GM11168 (cell line): ENCODE measurements at regions not wholly inside any gene's neighbourhood (a gene's known extent, or its start where the extent isn't known, plus 50 kb on each side); places are given as distances from the start of the nearest gene placed in this dataset.
"Not testable (repeated sequence)": the region's sequence is repeated elsewhere in the genome, so short reads cannot be mapped to it uniquely, and the experiment has no call there.

Experiments
- in situ Hi-C: fragments of 300-500 bp; cut with MboI; formaldehyde crosslinking; loops from one replicate; pipeline ENCODE4 v1.12.0; 2022; ENCODE audit warnings: low sequenced_read_pairs; ENCODE audit not compliant: unreplicated experiment

GRCh38 chr13:87972568-87972967 is 301.4 kb downstream of the SLITRK5 start:
- in situ Hi-C loops: no loop called here

GRCh38 chr13:87975035-87975434 is 303.9 kb downstream of the SLITRK5 start:
- in situ Hi-C loops: no loop called here

DNA sequence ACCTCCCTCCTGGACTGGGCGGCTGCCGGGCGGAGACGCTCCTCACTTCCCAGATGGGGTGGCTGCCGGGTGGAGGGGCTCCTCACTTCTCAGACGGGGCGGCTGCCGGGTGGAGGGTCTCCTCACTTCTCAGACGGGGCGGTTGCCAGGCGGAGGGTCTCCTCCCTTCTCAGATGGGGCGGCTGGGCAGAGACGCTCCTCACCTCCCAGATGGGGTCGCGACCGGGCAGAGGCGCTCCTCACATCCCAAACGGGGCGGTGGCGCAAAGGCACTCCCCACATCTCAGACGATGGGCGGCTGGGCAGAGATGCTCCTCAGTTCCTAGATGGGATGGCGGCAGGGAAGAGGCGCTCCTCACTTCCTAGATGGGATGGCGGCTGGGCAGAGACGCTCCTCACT is 305.5 kb downstream of the SLITRK5 start:
- in situ Hi-C loops: not testable (repeated sequence)

DNA sequence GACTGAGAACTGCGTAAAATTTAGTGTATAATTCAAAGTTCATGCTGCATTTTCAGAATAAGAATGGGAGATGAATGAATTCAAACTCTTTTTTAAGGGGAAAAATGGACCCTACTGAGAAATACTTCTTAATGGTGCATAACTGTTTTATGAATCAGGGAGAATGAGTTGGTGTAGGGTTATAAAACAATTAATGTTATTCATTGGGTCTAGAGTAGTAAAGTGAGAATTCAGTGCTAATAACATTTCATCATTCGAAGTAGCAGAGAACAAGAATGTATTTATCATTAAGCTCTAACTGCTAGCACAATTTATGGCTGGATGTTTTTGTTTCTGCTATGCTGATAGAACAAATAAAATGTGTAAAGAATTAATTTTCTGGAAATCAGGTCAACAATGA is 310.2 kb downstream of the SLITRK5 start:
- in situ Hi-C loops: no loop called here

GRCh38 chr13:87982400-87982799 is 311.2 kb downstream of the SLITRK5 start:
- in situ Hi-C loops: no loop called here

DNA sequence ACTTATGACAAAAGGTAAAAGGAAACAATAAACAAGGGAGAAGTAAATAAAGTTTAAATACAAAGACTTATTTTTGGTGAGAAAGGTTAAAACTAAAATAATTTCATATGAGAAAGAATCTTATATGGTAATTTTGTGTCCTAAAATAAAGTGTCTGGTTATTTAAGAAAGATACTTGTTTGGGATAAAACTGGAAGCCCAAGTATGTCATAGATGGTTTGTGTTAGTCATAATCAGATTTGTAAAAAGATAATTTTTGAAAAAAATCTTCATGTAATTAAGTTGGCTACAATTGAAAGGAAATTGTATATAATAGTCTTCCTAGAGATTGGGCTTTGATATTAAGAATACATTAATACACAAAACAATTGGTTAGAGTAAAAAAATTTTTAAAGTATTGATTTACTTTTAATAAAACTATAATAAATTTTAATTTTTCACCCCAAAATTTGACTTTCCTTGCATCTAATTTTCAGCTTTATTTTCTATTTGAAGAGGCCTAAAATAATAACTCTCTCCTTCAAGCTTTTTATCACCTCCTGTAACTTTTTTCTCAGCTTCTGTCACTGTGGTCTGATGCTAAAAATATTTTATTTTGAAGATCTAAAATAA is 315.6 kb downstream of the SLITRK5 start:
- in situ Hi-C loops: no loop called here

DNA sequence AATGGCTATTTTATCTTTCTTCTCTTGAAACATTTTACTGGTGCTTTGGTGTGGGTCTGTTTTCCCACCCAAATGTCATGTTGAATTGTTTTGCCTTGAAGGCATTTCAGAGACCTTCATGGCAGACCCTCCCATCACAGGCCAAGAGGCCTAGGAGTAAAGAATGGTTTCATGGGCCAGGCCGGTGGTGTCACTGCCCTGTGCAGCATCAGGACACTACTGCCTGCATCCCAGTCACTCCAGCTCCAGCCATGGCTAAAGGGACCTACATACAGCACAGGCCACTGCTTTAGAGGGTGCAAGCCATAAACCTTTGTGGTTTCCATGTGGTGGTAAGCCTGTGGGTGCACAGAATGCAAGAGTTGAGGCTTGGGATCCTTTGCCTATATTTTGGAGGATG is 326.9 kb downstream of the SLITRK5 start:
- in situ Hi-C loops: no loop called here

DNA sequence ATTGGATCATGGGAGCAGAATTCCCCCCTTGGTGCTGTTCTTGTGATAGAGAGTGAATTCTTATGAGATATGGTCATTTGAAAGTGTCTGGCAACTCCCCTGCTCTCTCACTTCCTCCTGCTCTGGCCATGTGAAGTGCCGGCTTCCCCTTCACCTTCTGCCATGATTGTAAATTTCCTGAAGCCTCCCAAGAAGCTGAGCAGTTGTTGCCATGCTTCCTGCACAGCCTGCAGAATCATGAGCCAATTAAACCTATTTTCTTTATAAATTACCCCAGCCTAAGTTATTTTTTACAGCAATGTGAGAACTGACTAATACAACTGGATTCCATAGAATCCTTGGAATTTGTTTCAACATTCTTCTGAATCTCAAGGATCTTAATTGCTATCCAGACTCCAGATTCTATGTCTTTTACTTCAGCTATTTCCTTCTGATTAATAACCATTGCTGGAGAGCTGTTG is 328.1 kb downstream of the SLITRK5 start:
- in situ Hi-C loops: no loop called here

- in situ Hi-C loops: no loop called here
These were observed 328.6 kb downstream of the SLITRK5 start for GRCh38 chr13:87999788-88000187.

GRCh38 chr13:88000239-88000638 is 329.1 kb downstream of the SLITRK5 start:
- in situ Hi-C loops: no loop called here

- in situ Hi-C loops: no loop called here
These were observed 329.6 kb downstream of the SLITRK5 start for GRCh38 chr13:88000787-88001186.

DNA sequence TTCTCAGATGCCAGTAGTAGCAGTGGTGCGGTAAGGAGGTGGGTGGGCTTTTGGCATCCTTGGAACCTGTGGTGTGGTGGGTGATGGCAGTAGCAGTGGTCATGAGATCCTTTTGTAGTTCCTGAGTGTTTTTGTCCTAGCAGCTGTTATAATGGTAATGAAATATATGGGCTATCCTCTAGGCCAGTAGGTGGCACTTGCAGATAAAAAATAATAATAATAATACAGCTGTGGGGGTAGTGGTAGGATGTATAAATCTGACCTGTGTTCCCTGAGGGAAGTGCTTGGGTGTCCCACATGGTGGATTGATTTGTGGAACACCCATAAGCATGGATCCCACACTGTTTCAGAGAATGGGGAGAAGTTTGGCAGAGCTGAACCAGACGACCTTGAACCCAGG is 334.0 kb downstream of the SLITRK5 start:
- in situ Hi-C loops: no loop called here

GRCh38 chr13:88014527-88014926 is 343.4 kb downstream of the SLITRK5 start:
- in situ Hi-C loops: no loop called here

DNA sequence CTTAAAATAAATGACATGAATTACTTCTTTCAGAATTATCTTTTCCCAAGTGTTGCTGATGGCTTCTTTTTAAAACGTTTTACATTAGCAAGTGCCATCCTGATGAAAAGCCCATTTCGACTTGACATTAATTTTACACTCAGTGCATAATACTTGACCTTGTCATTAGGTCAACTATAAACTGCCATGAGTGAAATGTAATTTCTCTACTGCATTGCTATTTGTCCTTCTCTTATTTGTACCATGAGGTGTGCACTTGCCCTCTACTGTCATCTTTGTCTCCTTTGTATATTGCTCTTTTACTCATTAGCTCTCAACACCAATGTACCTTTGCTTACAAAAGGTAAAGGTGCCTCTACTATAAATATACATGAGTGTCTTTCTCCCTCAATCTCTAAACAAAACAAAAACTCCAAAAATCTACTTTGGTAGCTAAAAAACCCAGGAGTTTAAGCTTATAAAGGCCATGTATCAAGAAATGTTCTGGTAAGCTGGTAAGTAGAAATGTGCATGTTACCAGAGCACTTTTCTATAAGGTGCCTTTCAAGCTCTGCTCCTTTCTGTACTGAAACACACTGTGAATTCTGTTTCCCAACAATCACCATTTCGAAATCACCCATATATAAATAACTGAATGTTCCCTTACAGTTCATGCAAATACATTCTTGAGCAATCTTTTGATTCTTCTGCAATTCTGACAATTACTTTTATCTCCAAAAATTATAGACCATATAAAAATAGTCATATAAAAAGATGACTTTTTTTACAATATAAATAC is 351.4 kb downstream of the SLITRK5 start:
- in situ Hi-C loops: no loop called here

- in situ Hi-C loops: no loop called here
These were observed 355.1 kb downstream of the SLITRK5 start for GRCh38 chr13:88026241-88026640.

DNA sequence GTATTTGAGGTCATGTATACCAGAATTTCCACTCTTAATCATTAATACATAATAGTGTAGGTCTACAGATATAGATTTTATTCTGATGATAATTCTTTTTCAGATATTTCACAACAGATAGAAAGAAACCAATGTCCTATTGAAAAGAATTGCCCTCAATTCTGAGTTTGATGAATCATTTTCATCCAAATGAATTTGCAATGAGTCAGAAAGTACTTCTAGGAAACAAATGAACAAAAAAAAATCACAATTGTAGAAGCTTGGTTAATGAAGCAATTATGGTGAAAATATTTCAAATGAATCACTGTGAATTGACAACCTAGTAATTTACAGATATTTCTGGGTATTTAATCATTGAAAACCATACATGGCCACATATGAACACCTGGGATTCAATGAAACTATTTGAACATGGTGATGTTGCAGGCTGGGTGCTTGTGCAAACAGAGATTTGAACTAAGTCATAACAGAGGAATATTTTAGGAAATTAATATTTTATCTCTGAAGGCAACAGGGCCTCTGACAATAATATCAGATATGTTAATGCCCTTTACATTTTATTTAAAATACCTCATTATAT is 360.9 kb downstream of the SLITRK5 start:
- in situ Hi-C loops: no loop called here

GRCh38 chr13:88036205-88036604 is 365.0 kb downstream of the SLITRK5 start:
- in situ Hi-C loops: not testable (repeated sequence)

DNA sequence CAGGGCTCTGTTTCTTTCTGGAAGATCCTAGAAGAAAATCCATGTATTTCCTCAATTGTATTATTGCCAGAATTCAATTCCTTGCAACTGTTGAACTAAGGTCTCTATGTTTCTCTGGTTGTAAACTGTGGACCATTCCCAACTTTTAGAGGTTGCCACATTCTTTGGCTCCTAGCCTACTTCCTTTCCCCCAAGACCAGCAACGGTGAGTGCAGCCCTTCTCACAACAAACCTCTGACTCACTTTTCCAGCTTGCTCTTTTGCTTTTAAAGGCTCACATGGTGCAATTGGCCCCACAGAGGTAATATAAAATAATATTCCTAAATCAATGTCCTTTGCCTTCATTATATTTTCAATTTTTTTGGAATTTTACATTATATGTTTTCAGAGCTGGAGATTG is 371.3 kb downstream of the SLITRK5 start:
- in situ Hi-C loops: no loop called here

DNA sequence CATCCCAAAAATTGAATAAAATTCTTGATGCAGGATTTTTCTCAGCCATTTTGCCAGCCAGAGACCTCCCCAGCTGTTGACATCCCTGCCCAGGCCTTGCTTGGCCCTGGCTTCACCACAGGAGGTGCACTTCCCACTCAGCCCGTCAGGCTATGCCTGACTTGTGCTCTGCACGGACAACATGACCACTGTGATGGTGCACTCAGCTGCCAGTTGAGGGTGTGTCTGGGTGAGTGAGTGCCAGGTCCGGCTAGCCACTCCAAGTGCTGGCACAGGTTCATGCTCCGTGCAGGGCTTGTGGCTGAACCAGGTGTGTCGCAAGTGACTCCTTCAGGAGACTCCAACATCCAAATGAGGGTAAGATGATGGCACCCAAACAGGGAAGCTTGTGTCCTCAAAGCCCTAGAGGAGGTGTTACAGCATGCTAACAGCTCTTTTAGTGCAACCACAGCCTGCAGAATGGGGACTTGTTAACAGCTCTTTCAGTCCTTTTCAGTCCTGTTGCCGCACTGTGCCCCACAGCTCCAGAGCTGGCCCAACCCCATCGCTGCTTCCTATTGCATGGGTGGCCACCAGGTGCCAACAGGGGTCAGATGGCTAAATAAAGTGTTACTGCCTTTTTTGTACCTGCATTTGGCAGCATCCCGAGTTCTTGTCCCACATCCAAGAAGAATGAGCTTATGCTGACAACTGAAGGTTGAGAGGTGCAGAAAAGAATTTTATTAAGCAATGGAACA is 380.7 kb downstream of the SLITRK5 start:
- in situ Hi-C loops: no loop called here

GRCh38 chr13:88063741-88064140 is 392.6 kb downstream of the SLITRK5 start:
- in situ Hi-C loops: no loop called here

DNA sequence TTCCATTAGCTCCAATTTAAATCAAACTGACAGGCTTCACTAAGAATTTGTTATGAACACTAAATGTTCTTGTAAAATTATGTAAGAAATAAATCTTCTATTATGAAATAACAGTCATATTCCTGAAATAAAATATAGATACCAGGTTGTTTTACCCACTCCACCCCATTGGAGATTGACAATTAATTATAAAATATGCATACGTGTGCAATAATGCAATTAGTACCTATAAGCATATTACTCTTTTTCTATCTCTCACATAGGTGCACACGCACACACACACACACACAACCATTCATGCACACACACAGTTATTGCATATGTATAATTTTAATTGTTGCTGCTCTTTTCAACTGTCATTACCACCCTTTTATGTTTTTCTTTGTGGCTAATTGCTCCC is 395.7 kb downstream of the SLITRK5 start:
- in situ Hi-C loops: no loop called here
